NCI-H526 (cell line): ENCODE measurements at regions not wholly inside any gene's neighbourhood (a gene's known extent, or its start where the extent isn't known, plus 50 kb on each side); places are given as distances from the start of the nearest gene placed in this dataset.
"Not testable (repeated sequence)": the region's sequence is repeated elsewhere in the genome, so short reads cannot be mapped to it uniquely, and the experiment has no call there.

Experiments used
- DNase-seq, 2 experiments: peaks; one replicate each; lab custom pipeline; 2025; lab: John Stamatoyannopoulos, UW

DNA sequence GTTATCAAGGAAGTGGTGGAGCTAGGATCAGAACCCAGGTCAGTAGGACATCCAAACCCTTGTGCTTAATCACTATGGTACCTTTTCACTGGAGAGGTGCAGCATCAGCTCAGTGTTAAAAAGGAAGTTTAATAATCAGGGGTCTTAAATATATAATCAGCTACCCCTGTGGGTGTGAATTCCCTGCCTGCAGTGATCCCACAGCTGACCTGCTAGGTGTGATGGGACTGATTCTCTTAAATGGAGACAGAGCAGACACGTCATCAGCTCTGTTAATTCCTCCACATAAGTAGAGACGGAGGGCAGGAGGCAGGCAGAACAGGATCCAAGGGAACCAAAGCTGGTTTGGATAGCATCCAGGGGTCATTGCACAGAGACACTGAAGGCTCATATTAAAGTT is 154.1 kb upstream of the CRBN start:
- DNase-seq: no peak

DNA sequence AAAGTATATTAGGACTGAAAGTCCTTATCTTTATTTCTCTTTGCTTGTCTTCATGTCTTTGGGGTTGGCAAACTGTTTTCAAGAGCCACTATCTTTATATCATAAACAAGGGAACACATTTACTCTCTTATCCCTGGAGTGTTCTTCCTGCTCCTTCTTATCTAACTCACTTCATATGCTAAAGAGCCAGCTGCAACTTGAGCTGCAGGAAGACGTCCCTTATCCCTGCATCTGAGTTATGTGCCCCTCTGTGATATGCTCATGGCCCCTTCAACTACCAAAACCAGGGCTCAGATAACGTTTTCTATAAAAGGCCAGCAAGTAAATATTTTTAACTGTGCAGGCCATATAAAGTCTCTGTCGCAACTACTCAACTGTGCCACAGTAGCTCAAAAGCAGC is 137.0 kb upstream of the CRBN start:
- DNase-seq: no peak

DNA sequence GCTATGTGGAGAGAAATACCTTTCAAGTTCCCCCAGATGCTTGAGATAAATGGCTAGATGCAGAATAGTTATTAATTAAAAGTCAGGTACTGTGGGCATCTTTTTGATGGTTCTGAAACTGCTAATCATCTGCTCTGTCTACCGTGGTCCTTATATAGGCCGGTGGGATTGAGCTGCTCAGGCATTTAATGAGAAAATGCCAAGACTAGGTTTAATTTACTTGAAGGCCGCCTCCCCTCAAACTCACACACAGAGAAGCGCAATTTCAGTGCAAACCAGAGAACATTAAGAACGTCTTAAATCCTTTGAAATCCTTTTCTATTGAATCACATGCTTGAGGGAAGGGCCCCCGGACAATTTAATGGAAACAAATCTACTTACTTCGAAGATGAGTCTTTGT is 136.4 kb upstream of the CRBN start:
- no peak for DNase-seq

DNA sequence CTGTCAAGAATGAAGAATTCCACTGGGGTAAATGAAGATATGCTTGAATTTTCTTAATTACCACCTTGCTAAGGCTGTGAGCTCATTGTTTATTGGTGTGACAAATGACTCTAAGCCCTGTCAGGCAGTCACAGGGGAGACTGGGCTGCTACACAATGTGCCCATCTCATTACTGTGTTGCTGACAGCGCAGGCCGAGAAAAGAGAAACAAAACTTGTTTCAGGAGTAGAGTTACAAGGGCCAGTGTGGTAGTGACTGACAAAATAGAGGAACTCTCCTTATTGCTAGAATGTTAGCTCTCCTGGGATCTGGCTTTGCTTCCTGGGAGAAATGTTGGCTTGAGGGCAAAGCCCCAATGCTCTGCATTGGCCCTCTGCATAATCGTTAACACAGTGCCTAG is 130.4 kb upstream of the CRBN start:
- no peak for DNase-seq

DNA sequence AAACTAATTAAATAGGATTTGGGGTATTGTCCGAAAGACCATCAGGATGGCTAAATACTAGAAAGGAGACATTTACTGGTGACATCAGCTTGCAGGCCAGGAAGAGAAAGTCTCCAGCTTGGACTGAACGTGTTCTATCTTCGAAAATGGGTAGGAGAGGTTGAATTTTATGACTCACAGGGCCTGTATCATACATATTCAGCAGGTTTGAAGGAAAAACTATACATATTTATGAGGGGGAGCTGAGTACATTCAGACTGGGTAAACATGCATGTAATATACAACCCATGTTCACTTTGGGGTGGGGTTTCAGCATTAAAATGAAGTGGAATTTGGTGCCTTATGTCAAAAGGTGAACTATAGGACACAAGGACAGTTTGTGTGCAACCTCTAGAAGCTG is 129.3 kb upstream of the CRBN start:
- no peak for DNase-seq

DNA sequence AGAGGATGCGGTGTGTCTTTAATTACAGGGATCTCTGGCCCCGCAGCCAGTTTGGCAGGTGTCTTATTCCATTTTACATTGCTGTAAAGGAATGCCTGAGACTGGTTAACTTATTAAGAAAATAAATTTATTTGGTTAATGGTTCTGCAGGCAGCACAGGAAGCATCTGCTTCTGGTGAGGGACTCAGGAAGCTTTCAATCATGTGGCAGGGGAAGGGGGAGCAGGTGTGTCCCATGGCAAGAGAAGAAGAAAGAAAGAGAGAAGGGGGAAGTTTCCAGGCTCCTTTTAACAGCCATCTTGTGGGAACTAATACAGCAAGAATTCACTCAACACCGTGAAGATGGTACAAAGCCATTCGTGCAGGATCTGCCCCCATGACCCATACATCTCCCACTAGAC is 128.0 kb upstream of the CRBN start:
- no peak for DNase-seq

DNA sequence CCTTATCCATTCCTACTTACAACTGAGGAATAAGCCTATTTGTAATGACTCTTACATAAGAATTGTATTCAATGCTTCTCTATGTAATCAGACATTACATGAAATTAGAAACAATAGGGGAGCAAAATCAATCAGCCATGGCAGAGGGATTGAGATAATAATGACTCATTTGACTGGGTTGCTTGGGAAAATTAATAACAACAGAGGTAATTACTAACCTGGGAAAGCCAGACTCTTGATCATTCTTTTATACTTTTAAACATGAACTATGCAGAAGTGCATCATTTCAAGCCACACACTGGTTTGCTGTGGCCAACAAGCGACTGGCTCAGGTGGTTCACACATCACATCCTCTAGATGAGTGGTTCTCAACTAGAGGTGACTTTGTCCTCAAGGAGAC is 126.3 kb upstream of the CRBN start:
- DNase-seq: no peak

DNA sequence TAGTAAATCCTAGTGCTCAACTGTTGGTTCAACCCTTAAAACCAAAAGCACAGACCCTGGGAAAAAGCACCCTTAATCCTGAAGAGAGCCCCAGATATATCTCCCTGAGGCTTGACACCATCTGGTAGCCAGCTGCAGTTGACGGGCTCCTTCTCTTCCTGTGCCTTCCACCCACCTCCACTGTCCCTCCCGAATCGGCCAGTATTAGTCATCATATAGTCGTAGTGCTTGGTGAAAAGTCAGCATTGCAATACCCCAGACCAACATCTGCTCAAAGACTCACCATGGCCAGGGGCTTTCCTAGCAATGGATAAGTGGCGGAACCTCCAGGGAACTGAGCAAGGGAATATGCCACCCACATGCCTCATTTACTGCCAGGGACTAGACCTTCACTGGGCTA is 125.6 kb upstream of the CRBN start:
- no peak for DNase-seq

DNA sequence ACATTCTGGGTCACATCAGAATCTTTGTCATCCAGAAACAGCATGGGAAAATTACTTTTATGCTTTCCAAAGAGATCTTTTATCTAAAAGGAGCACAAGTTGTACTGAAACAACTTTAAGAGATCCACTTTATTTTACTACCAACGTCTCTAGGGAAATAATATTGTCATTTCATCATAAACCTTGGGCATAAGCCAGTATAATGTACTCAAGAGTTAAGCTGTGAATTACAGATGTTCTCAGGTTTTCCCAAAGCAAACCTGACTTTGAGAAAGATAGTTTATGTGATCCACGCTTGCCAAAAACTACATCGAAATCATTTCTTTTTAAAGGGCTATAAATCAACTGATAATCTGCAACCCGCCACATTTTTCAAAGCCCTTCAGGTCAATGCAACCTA is 124.1 kb upstream of the CRBN start:
- DNase-seq: no peak

DNA sequence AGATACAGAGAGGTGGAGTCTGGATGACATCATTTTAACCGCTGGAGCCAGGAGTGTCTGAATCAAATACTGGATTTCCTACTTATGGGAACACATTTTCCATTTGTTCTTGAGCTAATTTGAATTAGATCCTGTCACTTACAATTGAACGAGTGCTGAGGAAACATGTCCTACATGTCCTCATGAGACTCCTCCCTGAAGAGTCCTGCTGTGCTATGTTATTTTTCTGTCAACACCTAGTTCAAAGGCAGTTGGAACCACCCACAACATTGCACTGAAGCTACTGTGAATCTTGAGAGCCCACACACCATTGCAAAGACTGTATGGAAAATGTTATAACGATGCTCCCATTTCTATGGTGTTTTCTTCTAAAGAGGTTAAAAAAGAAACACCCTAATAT is 123.5 kb upstream of the CRBN start:
- no peak for DNase-seq

DNA sequence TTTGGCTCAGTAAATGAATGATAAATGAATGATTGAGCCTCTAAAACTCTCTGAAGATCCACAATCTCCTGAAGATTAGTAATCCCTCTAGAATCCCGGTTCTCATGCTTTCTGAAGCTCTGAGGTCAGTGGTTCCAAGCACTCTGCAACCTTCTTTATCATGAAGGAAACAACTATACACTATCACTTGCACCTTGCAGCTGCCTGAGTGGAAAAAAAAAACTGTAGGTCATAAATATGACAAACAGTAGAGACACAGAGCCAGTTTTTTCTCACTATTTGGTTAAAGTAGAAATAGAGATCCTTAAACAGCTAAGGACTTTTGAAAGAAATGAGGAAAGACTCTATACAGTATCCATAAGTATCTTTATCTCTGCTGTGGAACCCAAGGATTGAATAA is 122.0 kb upstream of the CRBN start:
- no peak for DNase-seq

DNA sequence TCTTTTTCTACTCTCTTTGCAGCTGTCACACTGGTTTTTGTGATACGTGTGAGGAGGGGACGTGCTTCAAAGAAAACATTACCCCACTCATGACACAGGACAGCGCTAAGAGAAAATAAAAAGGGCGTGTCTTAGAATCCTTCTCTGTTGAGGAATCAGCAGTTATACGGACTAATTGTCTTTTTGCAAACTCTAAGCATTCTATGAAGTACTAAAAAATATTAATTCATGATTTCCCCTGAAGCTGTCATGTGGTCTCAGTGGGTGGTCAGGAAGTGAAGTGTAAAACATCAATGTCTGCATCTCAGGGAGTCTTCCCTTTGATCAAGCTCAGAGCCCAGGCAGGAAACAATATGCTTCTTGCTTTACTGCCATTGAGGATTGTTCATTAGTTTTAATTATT is 117.5 kb upstream of the CRBN start:
- no peak for DNase-seq

DNA sequence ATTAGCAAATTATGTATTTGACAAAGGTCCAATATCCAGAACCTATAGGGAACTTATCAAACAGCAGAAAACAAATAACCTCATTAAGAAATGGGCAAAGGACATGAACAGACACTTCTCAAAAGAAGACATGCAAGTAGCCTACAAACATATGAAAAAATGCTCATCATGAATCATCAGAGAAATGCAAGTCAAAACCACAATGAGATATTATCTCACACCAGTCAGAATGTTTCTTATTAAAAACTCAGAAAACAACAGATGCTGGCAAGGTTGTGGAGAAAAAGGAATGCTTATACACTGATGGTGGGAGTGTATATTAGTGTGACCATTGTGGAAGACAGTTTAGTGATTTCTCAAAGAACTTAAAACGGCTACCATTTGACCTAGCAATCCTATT is 116.1 kb upstream of the CRBN start:
- DNase-seq: no peak

DNA sequence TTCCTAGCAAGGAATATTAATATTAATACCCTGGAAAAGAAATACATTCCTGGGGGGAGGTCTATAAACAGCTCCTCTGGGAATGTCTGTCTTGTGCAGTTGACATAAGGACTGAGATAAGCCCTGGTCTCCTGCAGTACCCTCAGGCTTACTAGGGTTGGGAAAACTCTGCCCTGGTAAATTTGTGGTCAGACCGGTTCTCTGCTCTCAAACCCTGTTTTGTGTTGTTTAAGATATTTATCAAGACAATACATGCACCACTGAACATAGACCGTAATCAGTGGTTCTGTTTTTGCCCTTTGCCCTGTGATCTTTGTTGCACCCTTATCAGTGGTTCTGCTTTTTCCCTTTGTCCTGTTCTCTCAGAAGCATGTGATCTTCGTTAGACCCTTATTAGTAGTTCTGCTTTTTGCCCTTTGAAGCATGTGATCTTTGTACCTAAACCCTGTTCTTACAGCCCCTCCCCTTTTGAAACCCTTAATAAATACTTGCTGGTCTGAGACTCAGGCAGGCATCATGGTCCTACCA is 112.3 kb upstream of the CRBN start:
- not testable (repeated sequence) for DNase-seq

DNA sequence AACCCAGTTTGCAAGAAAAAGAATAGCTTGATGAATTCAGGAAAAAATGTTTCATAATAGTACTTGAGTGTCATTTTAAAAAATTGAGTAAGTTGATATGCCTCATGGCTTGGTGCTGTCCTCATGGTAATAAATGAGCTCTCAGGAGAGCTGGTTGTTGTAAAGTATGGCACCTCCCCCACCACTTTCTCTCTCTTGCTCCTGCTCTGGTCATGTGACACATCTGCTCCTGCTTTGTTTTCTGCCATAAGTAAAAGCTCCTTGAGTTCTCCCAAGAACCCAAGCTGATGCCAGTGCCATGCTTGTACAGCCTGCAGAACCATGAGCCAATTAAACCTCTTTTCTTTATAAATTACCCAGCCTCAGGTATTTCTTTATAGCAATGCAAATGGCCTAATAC is 108.8 kb upstream of the CRBN start:
- no peak for DNase-seq

DNA sequence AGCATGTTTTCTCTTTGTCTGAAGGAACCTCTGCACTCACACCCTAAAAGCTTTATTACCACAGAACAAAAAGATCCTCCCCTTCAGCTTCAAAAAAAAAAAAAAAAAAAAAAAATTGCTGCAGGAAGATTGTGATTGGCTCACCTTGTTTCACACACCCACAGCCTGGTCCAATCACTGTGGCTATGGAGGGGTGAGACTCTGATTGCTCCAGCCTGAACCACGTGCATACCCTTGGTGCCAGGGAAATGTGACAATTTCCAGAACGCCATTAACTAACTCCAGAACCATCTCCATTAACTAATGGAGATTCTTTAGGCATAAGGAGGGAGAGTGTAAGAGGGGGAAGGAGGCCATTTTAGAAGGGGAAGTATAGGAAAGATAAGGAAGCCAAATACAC is 106.5 kb upstream of the CRBN start:
- no peak for DNase-seq

DNA sequence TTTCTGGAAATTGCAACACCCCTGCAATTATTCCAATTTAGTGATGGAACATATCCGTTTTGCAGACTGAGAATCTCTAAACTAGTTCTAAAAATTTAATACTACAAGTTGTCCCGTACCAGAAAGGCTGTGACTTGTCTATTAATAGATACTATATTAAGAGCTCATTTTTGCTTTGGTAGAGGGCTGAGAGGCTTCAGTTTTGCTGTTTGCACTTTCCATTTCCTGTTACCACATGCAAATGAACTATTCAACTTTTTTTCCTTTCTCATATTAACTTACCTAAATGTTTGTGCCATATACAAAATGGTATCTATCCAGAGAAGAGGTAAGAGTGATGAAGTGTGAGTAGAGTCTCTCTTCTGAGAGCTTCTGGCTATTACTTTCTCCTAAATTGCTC is 101.5 kb upstream of the CRBN start:
- no peak for DNase-seq

DNA sequence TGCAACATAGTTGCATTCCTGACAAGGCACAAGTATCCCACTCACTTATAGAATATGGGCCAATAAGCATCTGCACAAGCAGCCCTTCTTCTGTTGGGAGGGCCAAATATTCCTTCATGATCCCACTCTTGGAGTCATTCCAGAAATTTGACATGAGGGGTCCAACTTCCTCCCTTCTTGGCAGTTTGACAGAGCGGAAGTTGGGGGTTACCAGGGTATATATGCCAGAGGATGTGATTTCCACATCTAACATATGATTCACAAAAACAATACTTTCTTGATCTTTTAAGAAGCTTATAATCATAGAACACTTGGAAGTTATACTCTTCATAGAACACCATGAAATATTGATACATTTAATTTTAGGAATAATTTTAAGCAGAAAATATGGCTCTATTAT is 100.9 kb upstream of the CRBN start:
- no peak for DNase-seq

DNA sequence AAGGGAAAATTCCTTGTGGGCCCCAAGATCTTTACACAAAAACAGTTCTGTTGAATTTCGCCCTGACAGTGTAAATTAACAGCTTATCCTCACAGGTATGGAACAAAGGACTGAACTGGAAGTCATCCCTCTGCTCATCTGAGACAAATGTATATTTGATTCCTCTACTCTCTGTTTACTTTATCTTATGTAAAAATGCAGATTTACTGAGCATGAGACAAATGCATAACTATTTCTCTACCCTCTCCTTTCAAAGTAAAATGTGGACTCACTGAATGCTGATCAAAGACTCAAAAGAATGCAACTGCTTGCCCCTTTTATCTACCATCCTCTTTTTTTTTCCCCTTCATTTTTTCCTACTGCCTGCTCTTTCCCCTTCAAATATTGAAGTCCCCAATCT is 98.6 kb upstream of the CRBN start:
- no peak for DNase-seq

DNA sequence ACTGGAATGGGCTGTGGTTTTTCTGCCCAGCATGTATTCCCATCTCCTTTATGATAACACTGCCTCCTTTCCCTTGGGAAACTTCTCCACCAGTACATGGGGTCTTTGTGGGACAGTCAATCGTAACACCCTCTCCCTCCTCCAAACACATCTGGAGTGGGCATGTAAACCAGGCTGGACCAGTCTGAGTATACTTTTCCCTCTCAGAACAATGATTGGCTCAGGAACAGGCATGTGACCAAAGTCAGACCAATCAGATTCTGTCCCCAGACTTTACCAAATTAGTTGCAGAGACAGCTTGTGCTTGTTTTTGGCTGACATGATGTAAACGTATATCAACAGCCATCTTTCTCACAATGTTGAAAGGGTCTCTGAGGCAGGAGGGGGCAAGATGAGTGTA is 97.1 kb upstream of the CRBN start:
- DNase-seq: no peak

DNA sequence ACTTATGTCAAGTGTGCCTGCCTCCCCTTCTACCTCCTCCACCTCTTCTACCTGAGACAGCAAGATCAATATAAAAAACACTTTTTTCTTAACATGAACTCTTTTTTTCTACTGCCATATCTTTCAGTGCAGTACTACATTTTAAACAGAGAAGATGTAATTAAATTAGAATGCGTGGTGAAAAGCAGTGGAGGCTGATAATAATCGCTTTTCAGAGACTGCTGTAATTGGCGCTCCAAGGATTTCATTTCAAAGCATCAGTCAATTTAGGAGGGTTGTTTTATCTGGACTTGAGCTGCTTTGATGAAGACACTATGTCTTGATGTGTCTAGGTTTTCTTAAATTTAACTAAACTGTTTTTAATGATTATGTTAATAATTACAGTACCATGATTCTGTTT is 85.3 kb upstream of the CRBN start:
- DNase-seq: no peak

DNA sequence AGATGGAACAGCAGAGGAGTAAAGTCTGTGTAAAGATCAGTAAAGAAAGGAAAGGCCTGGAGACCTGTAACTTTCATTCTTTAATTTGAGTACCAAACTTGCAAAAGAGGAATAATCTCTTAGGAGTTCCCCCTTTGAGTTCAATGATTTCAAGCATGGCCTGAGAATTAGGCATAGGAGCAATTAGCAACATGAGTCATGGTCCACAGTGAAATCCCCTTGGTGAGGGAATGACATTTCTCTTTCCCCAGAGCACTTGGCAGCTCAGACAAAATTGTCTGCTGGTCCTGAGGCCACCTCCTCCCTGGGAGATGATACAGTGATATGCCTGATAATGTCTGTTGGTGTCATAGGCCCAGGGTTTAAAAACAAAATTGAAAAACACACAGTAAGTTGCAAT is 81.4 kb upstream of the CRBN start:
- DNase-seq: no peak

DNA sequence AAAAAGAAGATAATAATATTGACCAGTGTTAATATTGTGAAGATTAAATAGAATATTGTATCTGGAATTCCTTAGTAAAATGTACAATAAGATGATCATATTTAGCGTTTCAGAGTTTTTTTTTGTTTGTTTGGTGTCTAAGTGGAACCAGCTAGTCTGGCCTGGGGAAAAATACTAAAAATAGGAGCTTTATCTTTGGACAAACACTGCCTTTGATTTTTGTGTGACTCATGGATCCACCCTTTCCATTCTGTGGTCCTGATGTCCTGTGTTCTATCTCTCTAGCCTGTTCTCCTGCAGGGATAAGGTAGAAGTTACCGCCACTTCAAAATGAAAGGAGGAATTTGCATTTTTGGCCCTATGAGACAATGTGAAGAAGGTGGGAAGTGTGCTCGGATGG is 79.7 kb upstream of the CRBN start:
- no peak for DNase-seq

DNA sequence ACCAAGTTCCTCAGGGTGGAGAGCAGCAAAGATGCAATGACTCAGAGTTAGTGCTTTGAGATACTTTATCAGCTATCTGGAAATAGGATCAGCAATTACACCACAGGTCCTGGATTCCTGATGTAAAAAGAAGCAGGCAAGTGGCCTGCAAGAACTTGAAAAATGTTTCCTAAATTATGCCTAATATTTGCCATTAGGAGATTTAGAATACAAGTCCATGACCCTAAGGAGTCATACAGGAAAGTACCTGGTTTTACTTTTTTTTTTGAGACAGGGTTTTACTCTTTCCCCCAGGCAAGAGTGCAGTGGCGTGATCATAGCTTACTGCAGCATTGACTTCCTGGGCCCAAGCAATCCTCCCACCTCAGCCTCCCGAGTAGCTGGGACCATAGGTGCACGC is 78.8 kb upstream of the CRBN start:
- DNase-seq: no peak

DNA sequence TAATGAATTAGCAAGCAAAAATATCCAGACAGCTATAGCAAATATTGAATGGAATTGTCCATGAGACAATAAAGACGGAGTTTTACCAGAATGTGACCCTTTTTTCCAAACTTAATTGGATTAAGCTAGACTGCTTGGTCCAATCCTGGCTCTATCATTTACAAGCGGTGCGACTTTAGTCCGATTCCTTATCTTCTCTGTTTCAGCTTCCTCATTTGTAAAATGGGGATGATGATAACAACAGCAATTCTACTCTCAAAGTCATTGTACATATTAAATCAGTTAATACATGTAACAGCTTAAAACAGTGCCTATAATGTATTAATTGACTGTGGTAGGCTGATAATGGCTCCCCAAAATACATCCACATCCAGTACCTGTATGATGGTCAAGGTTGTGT is 62.1 kb upstream of the CRBN start:
- DNase-seq: no peak
